Body of pancreas (tissue), 4 donors: ENCODE measurements at regions not wholly inside any gene's neighbourhood (a gene's known extent, or its start where the extent isn't known, plus 50 kb on each side); places are given as distances from the start of the nearest gene placed in this dataset.

Experiments used
- POLR2A ChIP-seq, 3 donors: fragments of 450-650 bp; IDR thresholded peaks; one replicate each; pipeline ENCODE4 v1.6.1; 2016; ENCODE audit warnings: antibody characterized with exemption in 3 of 3, mild to moderate bottlenecking in 2 of 3
- TF ChIP-seq, protein P1 (sequence below), 7 experiments: fragments of 450-650 bp in 4 of 7; fragments of 200-600 bp in 3 of 7; sonication (generic) in 3 of 7; IDR thresholded peaks; one replicate each; pipeline ENCODE4 v1.5.1; 2016 to 2019; ENCODE audit warnings: antibody characterized with exemption in 7 of 7

GRCh38 chr17:13415871-13416416, 185.8 kb downstream of the HS3ST3A1 start:
- TF ChIP-seq POLR2A (IDR thresholded peaks at IDR 0.05), result no peak
- TF ChIP-seq, protein P1, sequence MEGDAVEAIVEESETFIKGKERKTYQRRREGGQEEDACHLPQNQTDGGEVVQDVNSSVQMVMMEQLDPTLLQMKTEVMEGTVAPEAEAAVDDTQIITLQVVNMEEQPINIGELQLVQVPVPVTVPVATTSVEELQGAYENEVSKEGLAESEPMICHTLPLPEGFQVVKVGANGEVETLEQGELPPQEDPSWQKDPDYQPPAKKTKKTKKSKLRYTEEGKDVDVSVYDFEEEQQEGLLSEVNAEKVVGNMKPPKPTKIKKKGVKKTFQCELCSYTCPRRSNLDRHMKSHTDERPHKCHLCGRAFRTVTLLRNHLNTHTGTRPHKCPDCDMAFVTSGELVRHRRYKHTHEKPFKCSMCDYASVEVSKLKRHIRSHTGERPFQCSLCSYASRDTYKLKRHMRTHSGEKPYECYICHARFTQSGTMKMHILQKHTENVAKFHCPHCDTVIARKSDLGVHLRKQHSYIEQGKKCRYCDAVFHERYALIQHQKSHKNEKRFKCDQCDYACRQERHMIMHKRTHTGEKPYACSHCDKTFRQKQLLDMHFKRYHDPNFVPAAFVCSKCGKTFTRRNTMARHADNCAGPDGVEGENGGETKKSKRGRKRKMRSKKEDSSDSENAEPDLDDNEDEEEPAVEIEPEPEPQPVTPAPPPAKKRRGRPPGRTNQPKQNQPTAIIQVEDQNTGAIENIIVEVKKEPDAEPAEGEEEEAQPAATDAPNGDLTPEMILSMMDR (IDR thresholded peaks at IDR 0.05), result no peak
